HG03060 (cell line): ENCODE measurements at regions not wholly inside any gene's neighbourhood (a gene's known extent, or its start where the extent isn't known, plus 50 kb on each side); places are given as distances from the start of the nearest gene placed in this dataset.

ENCODE experiments used
- ATAC-seq: cut with Tn5 transposase; IDR thresholded peaks from one replicate; pipeline ENCODE4 v1.9.1; 2021; ENCODE audit warnings: low read depth, moderate number of reproducible peaks; ENCODE audit not compliant: unreplicated experiment

DNA sequence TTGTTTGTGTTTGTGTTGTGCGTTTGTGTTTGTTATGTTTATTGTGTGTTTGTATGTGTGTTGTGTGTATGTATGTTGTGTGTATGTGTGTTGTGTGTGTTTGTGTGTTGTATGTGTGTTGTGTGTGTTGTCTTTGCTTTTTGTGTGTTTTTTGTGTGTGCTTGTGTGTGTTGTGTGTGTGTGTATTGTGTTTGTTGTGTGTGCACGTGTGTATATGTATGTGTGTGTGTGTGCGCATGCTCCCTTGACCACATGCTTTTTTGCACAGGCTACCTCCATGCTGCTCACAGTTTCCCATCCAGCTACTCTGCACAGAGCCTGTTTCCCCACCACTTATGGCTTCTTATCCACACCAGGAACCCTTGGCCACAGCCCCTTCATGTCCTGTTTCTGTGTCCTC lies 720.0 kb upstream of the ADAMTS16 start:
- ATAC-seq, result no peak

DNA sequence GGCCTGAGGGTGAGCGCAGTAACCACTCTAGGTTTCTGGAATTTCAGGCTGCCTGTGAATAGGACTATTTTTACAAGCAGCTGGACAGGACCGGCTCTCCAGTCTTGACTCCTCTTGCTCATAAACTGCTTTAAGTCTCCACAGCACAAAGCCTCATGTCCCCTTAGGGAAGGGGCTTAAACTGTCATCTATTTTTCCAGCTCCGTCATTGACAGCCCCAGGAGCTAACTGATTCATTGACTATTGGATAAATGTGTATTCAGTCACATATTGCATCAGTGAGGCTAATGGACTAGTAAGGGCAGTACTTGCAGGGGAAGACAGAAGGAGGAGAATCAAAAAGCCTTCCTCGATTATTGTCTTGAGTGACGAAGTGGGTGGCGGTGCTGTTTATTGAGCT lies 719.4 kb upstream of the ADAMTS16 start:
- no peak for ATAC-seq

- no peak for ATAC-seq
Measured at GRCh38 chr5:4422247-4422646, 717.9 kb upstream of the ADAMTS16 start.

- no peak for ATAC-seq
Measured at GRCh38 chr5:4424895-4425294, 715.2 kb upstream of the ADAMTS16 start.

DNA sequence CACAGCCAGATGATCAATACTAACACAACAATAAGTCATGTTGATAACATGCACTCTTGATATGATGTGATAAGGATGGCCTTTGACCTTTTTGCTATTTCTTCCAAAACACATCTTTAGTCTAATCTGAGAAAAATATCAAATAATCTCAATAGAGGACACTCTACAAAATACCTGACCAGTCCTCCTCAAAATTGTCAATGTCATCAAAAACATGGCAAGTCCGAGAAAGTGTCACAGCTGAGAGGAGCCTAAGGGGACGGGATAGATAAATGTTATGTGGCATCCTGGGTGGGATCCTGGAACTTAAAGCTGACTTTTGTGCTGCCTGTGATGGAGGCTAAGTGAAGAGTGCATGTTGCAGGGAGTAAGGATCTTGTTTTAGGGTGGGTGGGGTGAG lies 699.6 kb upstream of the ADAMTS16 start:
- no peak for ATAC-seq

DNA sequence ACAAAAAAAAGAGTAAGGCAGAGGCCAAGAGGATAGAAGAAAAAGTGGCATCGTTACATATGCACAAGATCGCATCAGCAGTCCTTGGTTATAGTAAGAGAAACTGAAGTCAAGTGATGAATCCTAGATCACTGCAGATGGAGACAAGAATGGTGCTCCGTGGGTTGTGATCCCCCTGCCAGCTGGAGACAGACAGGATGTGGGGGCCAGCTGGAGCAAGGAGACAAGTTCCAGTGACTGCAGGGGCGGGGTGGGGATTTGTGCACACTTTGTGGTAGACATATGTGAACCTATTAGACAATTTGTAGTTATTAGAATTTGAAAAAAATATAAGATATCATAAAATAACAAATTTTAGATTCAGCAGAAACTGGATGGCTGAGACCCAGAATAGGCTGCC lies 697.9 kb upstream of the ADAMTS16 start:
- ATAC-seq, result no peak

GRCh38 chr5:4447657-4448056 lies 692.5 kb upstream of the ADAMTS16 start:
- no peak for ATAC-seq

DNA sequence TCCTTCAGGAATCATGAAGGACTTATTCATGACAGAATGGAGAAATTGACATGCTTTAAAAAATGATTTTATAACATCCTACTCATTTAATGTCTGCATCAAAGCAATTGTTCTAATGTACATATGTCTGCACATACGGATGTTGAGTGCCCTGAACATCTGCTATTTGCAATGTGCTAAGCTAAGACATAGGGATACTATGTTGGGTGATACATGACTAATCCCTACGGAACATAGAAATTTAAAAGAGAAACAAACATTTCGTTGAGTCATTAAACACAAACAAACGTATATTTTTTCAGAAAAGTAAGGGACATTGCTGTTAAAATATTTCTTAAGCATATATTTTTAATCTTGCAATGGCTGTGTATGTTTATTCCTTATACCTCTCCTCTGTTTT lies 686.5 kb upstream of the ADAMTS16 start:
- ATAC-seq, result no peak

- no peak for ATAC-seq
Measured at GRCh38 chr5:4479426-4479825, 660.7 kb upstream of the ADAMTS16 start.

GRCh38 chr5:4480528-4481349 lies 659.4 kb upstream of the ADAMTS16 start:
- ATAC-seq, result no peak

GRCh38 chr5:4487581-4487980 lies 652.5 kb upstream of the ADAMTS16 start:
- ATAC-seq, result no peak

GRCh38 chr5:4511996-4512656 lies 628.0 kb upstream of the ADAMTS16 start:
- no peak for ATAC-seq

GRCh38 chr5:4513381-4513780 lies 626.7 kb upstream of the ADAMTS16 start:
- ATAC-seq, result no peak

DNA sequence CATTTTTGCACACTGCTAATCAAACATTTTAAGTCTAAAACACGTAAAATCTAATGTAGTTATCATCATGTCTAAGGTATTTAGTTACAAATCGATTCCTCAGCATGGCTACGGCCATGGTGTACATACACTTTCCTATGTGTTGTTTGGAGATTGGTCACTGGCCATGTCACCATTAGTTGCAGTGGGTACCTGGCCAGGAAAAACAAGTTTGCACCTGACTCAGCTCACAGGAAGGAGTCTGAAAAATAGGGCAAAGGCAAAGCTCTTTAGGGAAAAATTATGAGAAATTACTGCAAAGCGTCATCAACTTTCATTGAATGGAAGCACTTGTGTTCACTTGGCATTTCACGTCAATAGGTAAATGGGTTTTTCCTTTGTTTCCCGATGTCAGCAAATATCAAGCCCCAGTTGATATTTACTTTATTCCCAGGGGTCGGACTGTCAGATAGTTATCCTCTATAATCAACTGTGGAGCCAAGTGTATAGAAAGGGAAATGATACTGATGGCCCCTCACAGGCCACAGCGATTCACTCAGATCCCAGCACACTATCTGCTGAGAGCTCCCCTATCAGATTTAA lies 626.0 kb upstream of the ADAMTS16 start:
- ATAC-seq, result no peak

GRCh38 chr5:4518903-4519672 lies 621.0 kb upstream of the ADAMTS16 start:
- no peak for ATAC-seq

DNA sequence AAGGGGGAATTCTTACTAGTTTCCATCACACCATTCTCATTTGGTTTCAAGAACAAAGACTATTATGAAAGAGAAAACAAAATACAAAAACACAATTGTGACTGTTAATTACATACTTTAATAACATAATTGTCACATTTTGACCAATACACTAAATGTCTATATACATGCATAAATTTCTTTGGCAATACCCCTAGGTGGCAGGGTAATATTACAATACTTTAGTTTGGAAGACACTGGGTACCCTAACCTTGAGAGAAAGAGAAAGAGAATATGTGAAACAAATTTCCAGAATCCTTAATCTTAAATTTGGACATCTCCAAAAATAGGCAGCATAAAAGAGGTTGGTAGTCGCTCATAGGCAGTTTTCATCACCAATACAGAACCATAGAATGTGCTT lies 619.6 kb upstream of the ADAMTS16 start:
- no peak for ATAC-seq

DNA sequence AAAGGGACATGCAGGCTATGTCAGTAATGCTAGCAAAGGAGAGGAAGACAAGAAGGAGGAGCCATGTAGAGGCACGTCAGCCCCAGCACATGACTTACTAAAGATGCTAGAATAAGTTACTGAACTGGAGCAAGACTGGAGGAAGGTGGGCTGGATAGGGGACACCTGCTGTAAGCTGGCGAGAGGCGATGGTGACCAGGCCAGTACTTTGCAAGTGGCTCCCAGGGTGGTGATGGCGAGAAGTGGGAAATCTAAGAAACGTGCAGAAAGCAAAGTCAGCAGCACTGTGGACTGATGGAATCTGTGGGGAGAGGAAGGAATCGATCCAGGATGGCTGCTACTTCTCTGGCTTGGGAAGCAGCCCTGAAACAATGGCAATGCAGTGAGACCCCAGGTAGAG lies 617.1 kb upstream of the ADAMTS16 start:
- ATAC-seq, result no peak

DNA sequence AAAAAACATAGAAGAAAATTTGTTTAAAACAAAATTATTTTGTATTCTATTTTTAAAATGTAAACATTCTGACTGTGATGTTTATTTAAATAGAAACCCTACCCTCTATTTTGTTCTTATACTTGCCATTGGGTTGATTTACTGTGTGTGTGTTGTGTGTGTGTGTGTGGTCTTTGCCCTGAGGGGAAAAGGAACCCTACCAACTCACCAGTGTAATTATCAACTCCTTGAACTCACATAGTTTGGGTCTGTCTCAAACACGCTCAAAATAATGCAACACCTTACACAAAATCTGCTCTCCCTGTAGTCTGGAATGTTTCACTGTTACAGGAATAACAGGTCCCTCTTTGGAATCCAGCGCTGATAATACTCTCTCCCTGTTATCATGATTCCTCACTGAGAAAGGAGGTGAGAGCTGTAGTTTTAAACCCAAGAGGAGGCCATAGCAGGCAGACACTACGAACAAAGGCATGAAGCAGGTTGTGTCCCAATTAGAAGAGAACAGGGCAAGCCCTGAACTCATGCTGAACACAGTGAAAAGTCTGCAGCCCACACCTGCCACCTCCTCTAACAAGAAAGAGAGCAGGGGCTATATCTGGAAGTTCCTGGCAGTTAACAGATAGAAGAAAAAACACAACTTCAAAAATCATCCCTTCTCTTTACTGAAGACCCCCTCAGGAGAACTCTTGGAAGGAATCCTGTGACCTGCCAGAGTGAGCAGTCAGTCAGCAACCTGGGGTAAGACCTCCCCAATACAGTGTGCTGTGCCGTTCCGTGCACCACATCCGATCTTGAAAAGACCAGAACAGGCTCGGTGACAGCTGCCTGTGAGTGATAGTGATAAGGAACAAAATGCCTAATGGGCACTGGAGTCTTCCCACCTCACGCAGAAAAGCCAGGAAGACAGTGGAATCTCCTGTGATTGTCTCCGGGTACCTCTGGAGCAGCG lies 608.1 kb upstream of the ADAMTS16 start:
- ATAC-seq, result no peak

DNA sequence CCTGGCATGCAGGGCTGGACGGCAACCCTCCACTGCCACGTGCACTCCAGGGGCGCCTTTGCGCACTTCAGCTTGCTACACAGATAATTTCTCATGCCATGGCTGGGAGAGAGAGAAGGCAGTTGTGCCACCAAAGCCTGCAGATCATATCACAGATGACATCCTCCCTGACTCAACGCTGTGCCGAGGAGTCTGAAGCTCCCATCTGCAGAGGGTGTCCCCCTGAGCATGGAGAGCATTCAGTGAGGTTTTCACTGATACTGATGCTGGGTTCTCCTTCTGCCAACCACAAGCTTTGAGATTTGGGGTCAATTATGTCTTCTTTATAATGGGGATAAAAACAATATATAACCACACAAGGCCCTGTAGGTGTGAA lies 607.4 kb upstream of the ADAMTS16 start:
- no peak for ATAC-seq

DNA sequence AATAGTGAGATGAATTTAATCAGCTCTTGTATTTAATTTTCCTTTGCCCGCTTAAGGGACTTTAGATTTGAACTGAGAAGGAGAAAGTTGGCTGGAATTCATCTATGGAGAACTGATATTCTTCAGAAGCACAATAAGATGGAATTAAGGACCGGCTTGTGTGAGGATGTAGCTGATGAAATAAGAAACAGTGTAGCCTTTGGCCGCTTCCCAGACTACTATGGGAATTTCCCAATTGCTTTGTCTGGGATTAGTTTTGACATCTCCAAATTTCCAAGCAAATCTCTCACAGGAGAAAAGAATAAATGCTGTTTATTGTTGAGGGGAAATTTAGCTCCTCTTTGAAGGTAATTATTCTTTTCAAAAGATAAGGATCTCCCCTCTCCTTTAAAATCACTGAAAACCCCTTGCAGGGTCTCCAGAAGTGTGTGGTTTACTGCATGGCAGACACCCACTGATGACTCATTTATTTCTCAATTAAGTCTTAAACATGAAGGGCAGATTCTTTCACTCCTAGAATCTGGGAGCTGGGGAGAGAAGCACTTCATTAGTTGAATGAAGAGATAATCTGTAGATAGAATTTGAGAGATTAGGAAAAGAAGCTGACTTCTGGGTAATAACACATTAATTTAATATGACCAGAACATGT lies 606.5 kb upstream of the ADAMTS16 start:
- ATAC-seq, result no peak
